ENCODE measurements at regions not wholly inside any gene's neighbourhood (a gene's known extent, or its start where the extent isn't known, plus 50 kb on each side); places are given as distances from the start of the nearest gene placed in this dataset.

- peaks cover 0 to 22% (median 19%) of the 10 kb centered on the region in 3 experiments; a peak in 5 of 7 replicates for H3K36me3 Mint-ChIP-seq (ENCODE audit: insufficient read depth in 1 of 3, low read depth in 3 of 3)
- H3K9me3 Mint-ChIP-seq: no peaks in the 10 kb centered on the region
- Histone ChIP-seq H3K79me2 (ENCODE audit: insufficient read depth, low read length) (peaks cover 2% of the 10 kb centered on the region), H2AFZ (ENCODE audit: low read length) (no peak overlapping the region), H3K14ac (ENCODE audit: insufficient read depth, low read length) (no peak overlapping the region), H3K79me1 (ENCODE audit: insufficient read depth, low read depth, low read length, poor library complexity, severe bottlenecking) (no peaks in the 10 kb centered on the region), H2BK12ac (ENCODE audit: insufficient read length, low read depth, low read length) (no peak overlapping the region), H3K23ac (ENCODE audit: insufficient read length, low read depth, low read length) (no peak overlapping the region), H4K20me1 (ENCODE audit: control insufficient read depth, insufficient read depth, insufficient read length) (no peaks in the 10 kb centered on the region), H3K9me3 (ENCODE audit: control insufficient read depth, low read depth, low read length) (no peaks in the 10 kb centered on the region), H2BK120ac (ENCODE audit: low read depth, low read length, poor library complexity, severe bottlenecking) (no peak overlapping the region), H3K23me2 (ENCODE audit: insufficient read length, low read depth, low read length, poor library complexity, severe bottlenecking) (no peaks in the 10 kb centered on the region), H2BK15ac (ENCODE audit: low read depth, low read length) (no peak overlapping the region), H4K91ac (ENCODE audit: insufficient read length, low read depth, low read length) (no peak overlapping the region), H3K18ac (ENCODE audit: insufficient read length, low read depth, low read length) (no peak overlapping the region), H3K56ac (ENCODE audit: insufficient read length, low read depth, low read length) (no peak overlapping the region), H3K4ac (ENCODE audit: low read depth, low read length) (no peak overlapping the region), H2AK5ac (ENCODE audit: insufficient read length, low read length) (no peak overlapping the region), H4K5ac (ENCODE audit: insufficient read length, low read depth, low read length) (no peak overlapping the region), H3K27ac (ENCODE audit: insufficient read length, low read depth, low read length) (no peak overlapping the region), H3K27me3 (ENCODE audit: insufficient read depth, low read length) (no peaks in the 10 kb centered on the region), H3T11ph (ENCODE audit: low read length) (no peak overlapping the region), H3K9ac (ENCODE audit: extremely low read depth, insufficient read length, low read length) (no peak overlapping the region), H3K4me2 (ENCODE audit: insufficient read depth, insufficient read length, low read length) (no peak overlapping the region), H2BK5ac (ENCODE audit: insufficient read length, low read length) (no peak overlapping the region), H4K8ac (replicated peaks; ENCODE audit: insufficient read length, low read depth, low read length) (no peak overlapping the region), H2BK20ac (ENCODE audit: low read depth, low read length, poor library complexity, severe bottlenecking) (no peak overlapping the region), H3K4me1 (ENCODE audit: insufficient read depth, low read length) (no peaks in the 10 kb centered on the region)
- no peak for TF ChIP-seq CTCF (conservative IDR thresholded peaks at IDR 0.05)
- no peak for DNase-seq
- no peak overlapping the region for H3K4me3 Mint-ChIP-seq
- no peaks in the 10 kb centered on the region for H3K27me3 Mint-ChIP-seq (ENCODE audit: low read depth)
- H3K4me1 Mint-ChIP-seq: peaks cover 4 to 11% of the 10 kb centered on the region in 2 experiments; a peak in 3 of 4 replicates
- no peak overlapping the region for H3K27ac Mint-ChIP-seq
Observed at GRCh38 chr6:56695702-56696101, 53.0 kb upstream of the DST start.
